HG03159 (cell line): ENCODE measurements at regions not wholly inside any gene's neighbourhood (a gene's known extent, or its start where the extent isn't known, plus 50 kb on each side); places are given as distances from the start of the nearest gene placed in this dataset.
"Not testable (repeated sequence)": the region's sequence is repeated elsewhere in the genome, so short reads cannot be mapped to it uniquely, and the experiment has no call there.

ENCODE experiments used
- ATAC-seq: cut with Tn5 transposase; IDR thresholded peaks from one replicate; pipeline ENCODE4 v1.9.1; 2021; ENCODE audit warnings: mild to moderate bottlenecking, moderate library complexity; ENCODE audit not compliant: unreplicated experiment

DNA sequence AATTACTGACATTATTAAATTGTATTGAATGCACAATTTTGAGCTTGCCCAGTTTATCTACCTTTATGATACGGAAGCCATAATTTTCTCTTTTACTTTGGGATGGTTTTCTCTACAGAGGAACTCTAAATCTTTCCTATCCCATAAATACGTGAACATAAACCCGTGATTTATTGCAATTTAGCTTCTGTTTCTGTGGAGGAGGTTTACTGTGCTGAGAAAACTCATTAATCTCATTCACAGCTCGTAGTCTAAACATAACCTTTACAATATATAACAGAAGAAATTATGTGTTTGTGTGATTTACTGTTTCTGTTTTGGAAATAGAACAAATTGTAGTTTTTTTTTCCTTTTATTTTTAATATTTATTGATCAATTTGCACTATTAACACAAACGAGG is 207.1 kb upstream of the PCDH9 start:
- ATAC-seq, result no peak

DNA sequence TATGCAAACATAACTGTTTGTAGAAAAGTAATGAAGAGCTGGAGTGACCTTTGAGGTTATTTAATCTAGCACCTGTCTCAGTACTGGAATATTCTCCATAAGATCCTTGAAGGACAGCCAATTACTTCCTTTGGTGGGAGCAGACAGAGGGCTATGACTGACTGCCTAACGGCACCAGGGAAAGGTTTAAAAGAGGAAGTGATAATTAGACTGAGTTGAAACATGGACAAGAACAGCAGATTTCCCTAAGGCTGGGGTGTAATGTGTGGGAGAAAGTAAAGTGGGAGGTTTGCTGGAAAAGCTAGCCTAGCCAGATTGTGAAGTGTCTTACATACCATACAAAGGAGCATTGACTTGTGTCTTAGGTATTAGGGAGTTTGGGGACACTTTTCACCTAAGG is 191.3 kb upstream of the PCDH9 start:
- no peak for ATAC-seq

DNA sequence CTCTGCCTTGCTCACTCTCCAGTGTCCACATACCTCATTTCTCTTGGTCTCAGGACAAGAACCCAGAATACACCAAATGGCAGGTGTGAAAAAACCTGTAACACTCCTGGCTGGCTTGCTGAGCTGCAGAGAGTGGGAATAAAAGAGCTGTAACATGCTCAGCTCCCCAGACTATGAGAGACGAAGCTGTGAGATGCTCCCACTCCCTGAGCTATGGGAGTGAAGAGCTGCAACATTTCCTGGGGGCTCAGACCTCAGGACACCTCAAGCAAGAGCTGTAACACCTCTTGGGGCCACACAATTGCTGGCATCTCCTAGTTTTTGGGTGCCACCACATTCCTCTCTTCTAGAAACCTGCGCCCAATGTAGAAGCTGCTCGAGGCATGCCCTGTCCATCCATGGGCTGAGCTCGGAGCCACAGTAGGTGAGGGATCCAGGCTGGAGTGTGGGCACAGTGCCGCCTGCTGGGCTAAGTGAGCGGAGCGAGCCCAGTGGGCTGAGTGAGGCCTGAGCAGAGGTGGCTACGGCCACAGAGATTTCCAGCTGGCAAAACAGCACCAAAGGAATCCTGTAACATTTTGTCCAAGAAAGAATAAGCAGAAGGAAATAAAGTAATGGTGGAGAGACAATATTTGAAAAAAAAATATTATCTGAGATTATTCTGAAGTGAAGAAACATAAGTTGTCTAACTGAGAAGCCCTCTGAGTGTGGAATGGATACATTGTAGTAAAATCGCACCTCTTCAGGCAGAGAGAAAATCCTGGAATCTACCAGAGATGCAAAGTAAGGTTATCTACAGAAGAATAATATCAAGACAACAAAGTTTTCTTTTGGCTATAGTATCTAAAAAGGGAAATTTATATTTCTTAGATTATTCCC is 186.2 kb upstream of the PCDH9 start:
- ATAC-seq, result peak; percentile 94

DNA sequence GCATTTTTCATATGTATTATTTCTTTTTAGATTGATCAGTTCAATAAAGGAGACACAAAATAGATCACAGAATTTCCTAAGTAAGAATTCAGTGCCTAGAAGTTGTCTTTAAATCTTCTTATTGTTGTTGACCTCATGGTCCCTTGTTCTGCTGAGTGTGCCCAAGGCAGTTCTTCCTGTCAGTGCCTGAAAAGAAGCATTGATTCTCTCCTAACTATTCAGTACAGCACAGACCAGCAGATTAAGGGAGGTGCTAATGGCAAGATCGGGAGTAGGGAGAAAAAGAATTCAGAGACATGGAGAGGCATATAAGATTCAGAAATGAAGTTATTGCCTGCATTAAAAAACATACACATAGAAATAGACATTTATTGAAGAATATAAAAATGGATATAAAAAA is 180.5 kb upstream of the PCDH9 start:
- no peak for ATAC-seq

DNA sequence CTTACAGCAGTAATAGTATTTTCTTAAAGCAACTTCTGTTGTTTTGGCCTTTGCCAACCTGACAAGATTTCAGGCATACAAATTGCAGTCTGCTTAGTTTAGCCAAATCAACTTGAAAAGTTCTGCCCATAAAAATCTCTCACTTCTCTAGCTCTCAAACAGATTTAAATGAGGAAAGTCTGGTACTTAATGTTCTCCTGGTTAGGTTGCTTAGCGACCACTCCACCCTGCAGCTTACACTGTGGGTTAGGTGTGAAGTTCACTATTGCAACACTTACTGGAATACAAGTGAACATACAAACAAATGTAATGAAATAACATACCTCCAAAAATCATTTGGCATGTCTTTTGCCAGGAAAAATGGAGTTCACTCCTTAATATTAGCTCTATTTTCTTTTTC is 178.7 kb upstream of the PCDH9 start:
- no peak for ATAC-seq

DNA sequence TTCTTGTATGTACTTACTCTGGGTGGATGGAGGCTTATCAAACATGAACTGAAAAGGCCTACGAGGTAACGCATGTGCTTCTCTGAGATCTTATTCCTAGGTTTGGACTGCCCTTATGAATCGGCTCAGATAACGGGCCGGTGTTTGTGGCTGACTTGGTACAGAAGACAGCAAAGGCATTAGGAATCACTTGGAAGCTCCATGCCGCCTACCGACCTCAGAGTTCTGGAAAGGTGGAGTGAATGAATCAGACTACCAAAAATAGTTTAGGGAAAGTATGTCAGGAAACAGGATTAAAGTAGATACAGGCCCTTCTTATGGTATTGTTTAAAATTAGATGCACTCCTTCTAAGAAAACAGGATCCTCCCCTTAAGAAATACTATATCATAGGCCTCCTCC is 172.4 kb upstream of the PCDH9 start:
- ATAC-seq, result no peak

DNA sequence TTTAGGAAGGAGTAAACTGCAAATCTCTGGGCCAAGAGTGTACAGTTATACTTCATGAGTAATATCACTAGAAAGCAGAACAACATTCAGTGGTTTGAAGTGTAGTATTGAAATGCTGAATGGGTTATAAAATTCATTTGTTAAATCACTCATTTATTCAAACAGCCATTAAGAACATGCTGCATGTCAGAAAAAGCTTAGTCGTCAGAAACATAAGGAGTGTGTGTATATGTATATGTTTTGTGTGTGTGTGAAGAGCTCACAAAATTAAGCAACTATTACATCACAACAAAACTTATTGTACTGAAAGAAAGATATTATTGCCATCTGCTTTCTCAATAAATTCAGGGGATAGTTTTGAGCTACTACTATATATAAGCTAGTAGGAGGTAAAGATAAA is 165.4 kb upstream of the PCDH9 start:
- no peak for ATAC-seq

DNA sequence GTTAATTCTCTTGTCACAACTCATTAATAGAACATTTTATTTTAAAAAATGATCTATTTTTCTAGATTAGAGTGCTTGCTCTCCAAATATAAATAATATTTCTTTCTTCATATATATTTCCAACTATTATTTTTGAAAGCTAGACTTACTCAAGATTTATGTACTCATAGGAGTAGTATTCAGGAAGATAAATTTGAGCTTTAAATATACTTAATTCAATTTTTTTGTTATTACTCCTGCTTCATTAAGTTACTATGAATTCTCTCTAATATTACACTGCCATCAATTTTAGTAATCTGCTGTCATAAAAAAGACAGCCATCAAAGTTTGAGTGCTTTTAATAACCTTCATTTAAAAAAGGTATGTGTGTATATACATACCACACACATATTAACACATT is 161.9 kb upstream of the PCDH9 start:
- no peak for ATAC-seq

DNA sequence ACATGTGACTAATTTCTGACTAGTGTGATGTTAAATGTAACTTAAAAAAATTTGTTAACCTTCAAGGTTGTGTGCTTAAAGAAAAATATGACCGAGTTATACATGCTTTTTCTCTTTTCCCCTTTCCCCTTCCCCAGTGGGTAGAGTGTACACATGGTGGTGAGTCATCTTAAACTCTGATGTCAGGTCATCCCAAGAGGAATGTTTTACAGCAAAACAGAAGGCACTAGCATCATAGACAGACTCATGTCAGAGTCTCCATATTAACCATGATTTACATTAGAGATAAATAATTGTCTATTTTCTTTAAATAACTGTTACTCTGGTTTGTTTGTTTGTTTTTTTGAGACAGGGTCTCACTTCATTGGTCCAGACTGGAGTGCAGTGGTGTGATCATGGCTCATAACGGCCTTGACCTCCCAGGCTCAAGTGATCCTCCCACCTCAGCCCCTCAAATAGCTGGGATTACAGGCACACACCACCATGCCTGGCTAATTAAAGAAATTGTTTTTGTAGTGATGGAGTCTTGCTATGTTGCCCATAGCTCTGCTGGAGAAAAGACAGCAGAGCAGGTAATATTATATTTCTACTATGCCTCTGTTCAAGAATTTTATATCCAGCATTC is 160.4 kb upstream of the PCDH9 start:
- no peak for ATAC-seq

DNA sequence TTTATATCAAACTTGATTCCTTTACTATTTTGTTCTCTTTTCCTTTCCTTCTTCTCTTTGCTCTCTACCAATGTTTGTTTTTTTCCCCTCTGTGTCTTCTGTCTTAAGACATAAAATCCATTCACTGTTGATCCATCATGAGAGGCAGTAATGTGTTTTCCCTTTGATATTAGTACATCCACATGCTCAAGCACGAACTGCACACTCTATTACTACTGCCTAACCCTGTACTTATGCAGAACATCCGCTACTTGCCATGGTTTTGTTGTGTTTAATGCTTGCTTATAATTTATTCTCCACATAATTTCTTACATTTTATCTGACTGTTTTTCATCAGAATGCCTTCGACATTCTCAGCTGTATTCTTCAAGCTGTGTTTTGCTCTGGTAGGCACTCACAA is 159.0 kb upstream of the PCDH9 start:
- ATAC-seq, result no peak

DNA sequence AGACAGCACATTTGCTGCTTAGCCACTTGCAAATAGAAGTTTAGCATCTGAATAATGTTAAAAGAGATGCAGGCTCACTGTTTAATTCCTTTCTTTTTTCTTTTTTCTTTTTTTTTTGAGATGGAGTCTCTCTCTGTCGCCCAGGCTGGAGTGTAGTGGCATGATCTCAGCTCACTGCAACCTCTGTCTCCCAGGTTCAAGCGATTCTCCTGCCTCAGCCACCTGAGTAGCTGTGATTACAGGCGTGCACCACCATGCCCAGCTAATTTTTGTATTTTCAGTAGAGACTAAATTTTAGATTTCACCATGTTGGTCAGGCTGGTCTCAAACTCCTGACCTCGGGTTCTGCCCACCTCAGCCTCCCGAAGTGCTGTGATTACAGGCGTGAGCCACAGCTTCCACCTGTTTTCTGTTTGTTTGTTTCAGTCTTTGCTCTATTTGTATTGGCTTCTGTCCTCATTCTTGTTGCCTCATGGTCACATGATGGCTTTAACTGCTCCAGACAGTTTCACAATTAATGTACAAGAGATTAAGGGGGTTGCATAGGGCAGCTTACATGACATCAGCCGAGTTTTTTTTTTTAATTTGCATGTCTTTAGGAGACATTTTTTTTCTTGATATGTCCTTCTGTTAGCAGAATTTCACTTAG is 153.1 kb upstream of the PCDH9 start:
- not testable (repeated sequence) for ATAC-seq

DNA sequence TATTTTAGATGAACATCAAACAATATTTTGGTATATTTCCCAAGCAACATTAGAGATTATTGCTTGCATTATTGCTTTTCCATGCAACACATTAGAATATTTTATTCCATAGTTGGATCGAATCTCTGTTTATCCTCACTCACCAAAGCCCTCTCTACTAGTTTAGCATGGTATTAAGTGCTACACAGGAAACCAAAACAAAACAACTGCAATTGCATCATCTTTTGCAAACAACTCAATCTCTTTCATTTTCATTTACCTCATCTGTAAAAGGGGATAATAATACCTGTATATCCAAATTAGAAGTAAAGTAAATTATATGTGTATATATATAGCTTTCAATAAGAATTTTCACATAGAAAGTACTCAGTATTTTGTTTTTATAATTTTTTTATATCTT is 147.8 kb upstream of the PCDH9 start:
- no peak for ATAC-seq

DNA sequence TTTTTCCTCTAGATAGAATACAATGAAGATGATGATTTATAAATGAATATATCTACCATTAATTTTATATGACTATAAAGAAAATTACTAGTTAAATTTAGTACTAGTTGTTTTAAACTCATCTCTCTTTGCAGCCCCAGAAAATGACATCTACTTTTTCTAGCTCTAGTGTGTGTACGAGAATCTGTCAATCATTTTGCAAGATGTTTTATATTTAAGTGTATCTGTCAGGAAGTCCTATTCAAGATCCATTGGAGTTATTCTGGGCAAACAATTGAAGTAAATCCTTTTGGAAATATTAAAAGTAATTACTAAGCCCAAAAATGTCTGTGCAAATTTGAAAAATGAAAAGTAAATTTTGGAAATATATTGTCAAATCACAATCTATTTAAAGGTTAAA is 144.3 kb upstream of the PCDH9 start:
- no peak for ATAC-seq

DNA sequence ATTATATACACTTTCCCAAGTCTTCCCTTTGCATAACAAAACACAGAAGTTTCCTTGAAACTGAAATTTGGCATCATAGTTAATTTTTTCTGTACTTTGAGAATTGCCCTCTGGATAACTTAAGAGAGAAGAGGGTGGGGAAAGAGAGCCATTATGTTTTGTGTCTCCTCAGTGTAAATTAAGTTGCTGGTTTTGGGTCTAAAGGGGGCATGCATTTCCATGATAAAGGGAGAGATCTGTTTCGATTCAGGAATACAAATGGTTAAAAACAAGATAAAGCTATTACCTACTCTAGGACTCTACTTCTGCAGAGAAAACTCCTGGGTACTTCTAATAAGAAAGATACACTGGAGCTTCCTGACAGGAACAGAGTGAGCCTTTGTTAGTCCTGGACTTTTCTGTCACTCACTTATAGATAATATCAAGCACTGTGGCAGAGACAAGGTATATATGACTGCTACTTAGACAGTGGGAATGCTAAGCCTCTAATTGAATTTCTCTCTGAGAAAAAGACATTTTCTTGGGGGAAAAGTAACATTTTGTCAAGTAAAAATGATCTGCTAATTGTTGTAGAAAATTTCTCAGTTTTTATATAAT is 142.8 kb upstream of the PCDH9 start:
- ATAC-seq, result no peak

DNA sequence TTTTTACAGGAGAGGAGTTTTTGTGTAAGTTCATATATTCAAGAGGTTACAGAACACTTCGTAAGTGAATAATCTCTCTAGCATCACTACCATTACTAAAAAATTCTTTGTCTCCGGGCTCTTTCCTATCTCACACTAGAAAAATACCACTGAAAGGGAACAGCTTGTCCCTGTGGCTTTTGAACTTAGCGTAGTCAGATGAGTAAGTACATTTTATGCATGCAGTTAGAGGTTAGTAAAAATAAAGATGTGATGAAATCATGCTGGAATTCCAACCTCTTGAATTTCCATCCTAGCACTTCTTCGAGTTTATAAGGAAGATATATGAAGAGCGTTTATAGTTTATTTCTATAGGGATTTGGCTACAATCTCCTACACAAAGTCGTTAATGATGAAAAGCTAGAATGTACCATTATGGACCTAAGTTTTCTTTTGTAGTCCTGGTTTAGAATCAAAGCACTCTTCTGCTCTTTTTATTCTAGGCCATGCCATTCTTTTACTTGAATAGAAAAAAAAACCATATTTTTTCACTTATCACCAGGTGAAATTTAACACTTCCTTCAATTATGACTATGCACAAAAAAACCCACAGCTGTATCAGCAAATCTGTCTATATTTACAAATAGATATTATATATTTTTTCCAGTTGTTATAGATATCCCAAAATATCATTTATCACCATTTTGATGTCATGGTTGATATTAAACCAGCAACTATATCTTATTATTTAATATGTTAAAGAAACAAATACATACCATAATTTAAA is 139.9 kb upstream of the PCDH9 start:
- ATAC-seq, result no peak

DNA sequence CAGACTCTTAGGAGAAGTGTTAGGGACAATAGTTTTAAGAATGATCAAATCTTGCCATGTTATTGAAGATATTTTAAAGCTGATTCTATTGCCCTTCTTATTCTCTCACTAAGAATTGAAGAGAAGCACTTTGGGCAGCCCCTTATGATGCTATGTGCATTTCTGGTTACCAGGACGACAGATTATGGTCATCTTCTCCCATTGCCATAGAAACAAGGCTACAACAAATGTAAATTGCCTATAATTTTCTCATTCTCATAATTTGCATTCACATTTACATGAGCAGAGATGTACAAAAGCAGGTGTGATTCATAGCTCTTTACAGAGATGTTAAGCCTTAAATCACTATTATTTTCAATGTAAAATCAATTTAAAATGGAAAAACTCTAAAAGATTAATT is 137.3 kb upstream of the PCDH9 start:
- no peak for ATAC-seq

DNA sequence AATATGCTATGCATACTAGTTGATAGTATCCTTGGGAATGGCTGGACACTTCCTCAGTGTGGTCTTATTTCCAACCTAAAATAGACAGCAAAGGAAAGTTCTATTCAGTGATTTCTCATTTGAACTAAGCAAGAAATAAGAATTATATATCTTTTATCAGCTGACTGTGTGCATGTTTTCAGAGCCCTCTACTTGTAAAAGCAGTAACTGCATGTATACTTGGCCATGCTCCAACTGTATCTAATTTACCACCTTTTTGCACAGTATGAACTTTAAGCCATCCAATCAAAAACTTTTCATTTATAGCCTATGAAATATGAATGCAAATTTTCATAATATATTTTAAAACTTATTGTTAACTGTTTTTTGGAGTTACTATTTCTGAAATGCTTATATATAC is 136.4 kb upstream of the PCDH9 start:
- no peak for ATAC-seq

DNA sequence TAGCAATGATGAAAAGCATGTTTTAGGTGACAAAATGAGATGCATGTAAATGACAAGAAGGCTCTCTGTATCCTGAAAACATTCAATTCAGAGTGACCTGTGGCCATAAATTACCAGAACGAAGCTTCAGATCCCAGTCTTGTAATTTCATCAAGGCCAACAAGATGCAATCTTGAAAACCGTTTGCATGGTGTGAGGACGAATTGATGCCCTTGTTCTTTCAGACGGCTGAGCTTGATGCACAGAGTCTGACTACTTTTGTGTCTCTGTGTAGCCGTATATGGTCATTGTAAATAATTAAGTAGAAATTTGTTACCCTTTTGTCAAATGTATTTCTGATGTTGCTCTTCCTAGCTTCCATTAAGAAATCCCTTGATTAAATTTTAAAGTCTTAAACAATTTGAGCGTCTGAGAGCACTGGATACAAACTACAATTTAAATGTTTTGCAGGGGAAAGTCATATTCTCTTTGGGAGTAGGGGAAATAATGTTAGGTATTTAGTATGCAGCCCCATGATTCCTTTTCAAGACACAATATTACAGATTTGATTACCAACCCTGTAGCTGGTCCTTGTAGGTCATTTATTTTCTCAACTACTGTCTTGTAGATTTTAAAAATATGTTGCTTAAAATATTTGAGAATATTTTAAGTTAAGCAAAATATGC is 125.8 kb upstream of the PCDH9 start:
- ATAC-seq, result no peak

DNA sequence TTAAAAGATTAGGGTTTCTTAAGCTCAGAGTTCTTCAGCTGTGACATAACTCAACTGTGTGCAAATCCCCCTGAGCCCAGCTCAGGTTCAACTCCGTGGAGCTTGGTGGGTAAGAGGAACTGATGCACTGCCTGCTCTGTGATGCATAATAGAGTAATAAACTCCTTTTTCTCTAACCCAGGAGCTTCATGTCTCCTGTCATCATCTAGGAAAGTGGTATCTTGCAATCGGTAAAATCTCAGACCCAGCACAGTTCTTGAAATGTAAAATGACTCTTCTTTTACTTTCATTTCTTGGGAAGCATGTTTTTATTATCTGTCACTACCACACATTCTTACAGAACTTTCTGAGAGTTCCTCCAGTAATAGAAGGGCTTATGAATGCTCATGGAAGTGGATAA is 123.8 kb upstream of the PCDH9 start:
- ATAC-seq, result no peak

DNA sequence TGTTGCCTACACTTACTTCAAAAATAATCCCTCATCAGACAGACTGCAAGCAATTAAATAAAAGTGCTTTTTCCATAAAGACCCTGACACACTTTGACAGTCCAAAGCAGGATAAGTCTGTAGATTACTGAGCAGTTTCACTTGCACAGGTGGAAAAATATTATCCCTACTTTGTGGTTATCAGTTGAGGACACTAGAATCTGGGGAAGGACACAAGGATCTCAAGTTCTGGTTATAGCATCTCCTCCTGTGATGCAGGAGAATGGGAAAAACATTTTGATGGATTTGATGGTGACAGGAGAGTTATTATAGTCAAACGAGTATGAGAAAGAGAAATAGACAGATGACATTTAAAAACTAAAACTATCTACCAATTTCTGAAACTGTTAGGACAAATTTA is 122.9 kb upstream of the PCDH9 start:
- ATAC-seq, result no peak

DNA sequence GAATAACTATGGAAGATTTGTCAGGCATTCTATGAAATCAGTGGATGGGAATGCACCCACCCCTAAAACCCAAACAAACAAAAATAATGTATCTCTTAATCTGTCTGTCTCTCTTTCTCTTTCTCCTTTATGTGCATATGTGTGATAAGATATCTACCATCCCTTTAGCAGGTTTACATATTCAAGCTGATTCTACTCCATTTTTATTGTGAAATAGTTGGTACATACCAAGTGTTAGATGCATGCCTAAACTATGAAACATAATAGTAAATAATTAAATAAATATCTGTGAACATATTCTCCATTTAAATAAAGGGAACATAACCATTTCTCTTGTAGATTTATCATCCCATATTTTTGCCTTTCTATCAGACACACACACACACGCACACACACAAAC is 121.8 kb upstream of the PCDH9 start:
- no peak for ATAC-seq
